Breast epithelium (tissue), 3 donors: ENCODE measurements at regions not wholly inside any gene's neighbourhood (a gene's known extent, or its start where the extent isn't known, plus 50 kb on each side); places are given as distances from the start of the nearest gene placed in this dataset.

Experiments used
- POLR2A ChIP-seq: fragments of 450-650 bp; IDR thresholded peaks from one replicate; pipeline ENCODE4 v1.6.1; 2016; ENCODE audit warnings: antibody characterized with exemption, mild to moderate bottlenecking, moderate library complexity
- POLR2AphosphoS5 ChIP-seq, 3 donors: sonication (generic); formaldehyde crosslinking; IDR thresholded peaks; one replicate each; pipeline ENCODE4 v1.6.1; 2017; ENCODE audit warnings: antibody characterized with exemption in 3 of 3
- TF ChIP-seq, protein P1 (sequence below), 3 donors: fragments of 450-650 bp; IDR thresholded peaks; one replicate each; pipeline ENCODE4 v1.5.1; 2016 to 2017; ENCODE audit warnings: antibody characterized with exemption in 3 of 3, mild to moderate bottlenecking in 3 of 3, moderate library complexity in 3 of 3

GRCh38 chr5:61941637-61942036 is 364.4 kb upstream of the KIF2A start:
- TF ChIP-seq, protein P1, sequence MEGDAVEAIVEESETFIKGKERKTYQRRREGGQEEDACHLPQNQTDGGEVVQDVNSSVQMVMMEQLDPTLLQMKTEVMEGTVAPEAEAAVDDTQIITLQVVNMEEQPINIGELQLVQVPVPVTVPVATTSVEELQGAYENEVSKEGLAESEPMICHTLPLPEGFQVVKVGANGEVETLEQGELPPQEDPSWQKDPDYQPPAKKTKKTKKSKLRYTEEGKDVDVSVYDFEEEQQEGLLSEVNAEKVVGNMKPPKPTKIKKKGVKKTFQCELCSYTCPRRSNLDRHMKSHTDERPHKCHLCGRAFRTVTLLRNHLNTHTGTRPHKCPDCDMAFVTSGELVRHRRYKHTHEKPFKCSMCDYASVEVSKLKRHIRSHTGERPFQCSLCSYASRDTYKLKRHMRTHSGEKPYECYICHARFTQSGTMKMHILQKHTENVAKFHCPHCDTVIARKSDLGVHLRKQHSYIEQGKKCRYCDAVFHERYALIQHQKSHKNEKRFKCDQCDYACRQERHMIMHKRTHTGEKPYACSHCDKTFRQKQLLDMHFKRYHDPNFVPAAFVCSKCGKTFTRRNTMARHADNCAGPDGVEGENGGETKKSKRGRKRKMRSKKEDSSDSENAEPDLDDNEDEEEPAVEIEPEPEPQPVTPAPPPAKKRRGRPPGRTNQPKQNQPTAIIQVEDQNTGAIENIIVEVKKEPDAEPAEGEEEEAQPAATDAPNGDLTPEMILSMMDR (IDR thresholded peaks at IDR 0.05) = no peak
- TF ChIP-seq POLR2A (no peak), POLR2AphosphoS5 (IDR thresholded peaks at IDR 0.05) (no peak)
